ENCODE measurements at regions not wholly inside any gene's neighbourhood (a gene's known extent, or its start where the extent isn't known, plus 50 kb on each side); places are given as distances from the start of the nearest gene placed in this dataset.

- Histone ChIP-seq H2AFZ (ENCODE audit: low read length) (no peak overlapping the region), H3K9me2 (ENCODE audit: insufficient read depth, low read length) (no peaks in the 10 kb centered on the region), H3K4me1 (ENCODE audit: insufficient read depth, low read length, poor library complexity, severe bottlenecking) (no peaks in the 10 kb centered on the region), H3K4me2 (ENCODE audit: low read length) (no peak overlapping the region), H4K20me1 (ENCODE audit: insufficient read depth, low read length) (no peaks in the 10 kb centered on the region), H3K9me3 (ENCODE audit: low read length) (no peaks in the 10 kb centered on the region), H3K36me3 (ENCODE audit: insufficient read depth, low read length) (no peaks in the 10 kb centered on the region), H3K79me2 (ENCODE audit: insufficient read depth, low read depth, low read length) (no peaks in the 10 kb centered on the region), H3K27ac (ENCODE audit: low read depth, low read length, poor library complexity, severe bottlenecking) (no peak overlapping the region), H3K4me3 (ENCODE audit: low read depth, low read length, poor library complexity, severe bottlenecking) (no peak overlapping the region)
- intact Hi-C loops (cut with micrococcal nuclease; ENCODE audit: unreplicated experiment), result no loop called here
- CTCF ChIA-PET (ENCODE audit: unreplicated experiment), result no interaction called here
- no peak for DNase-seq (ENCODE audit: low spot score)
- POLR2A ChIA-PET, result interaction anchor here (0.7 to 1.7 kb wide), 2 partner anchors 60 to 100 kb away, joined by 3 to 4 read pairs; no protein-coding TSS in a partner anchor
- no peak for TF ChIP-seq EZH2phosphoT487 (IDR thresholded peaks at IDR 0.05; ENCODE audit: borderline replicate concordance, low read depth, low read length)
- BruUV-seq (replicated peaks), result no TSS peak
Observed at GRCh38 chr6:152859225-152859624, 108.6 kb downstream of the VIP start.

GRCh38 chr6:152863618-152864326 is 113.2 kb downstream of the VIP start:
- H3K4me1 ChIP-seq (ENCODE audit: insufficient read depth, low read length, poor library complexity, severe bottlenecking), result no peaks in the 10 kb centered on the region
- no TSS peak for BruUV-seq (replicated peaks)
- CTCF ChIA-PET (ENCODE audit: unreplicated experiment), result no interaction called here
- no peaks in the 10 kb centered on the region for H4K20me1 ChIP-seq (ENCODE audit: insufficient read depth, low read length)
- H2AFZ ChIP-seq (ENCODE audit: low read length), result no peak overlapping the region
- no peaks in the 10 kb centered on the region for H3K9me3 ChIP-seq (ENCODE audit: low read length)
- H3K27ac ChIP-seq (ENCODE audit: low read depth, low read length, poor library complexity, severe bottlenecking), result no peak overlapping the region
- H3K9me2 ChIP-seq (ENCODE audit: insufficient read depth, low read length), result no peaks in the 10 kb centered on the region
- H3K79me2 ChIP-seq (ENCODE audit: insufficient read depth, low read depth, low read length), result no peaks in the 10 kb centered on the region
- H3K4me2 ChIP-seq (ENCODE audit: low read length), result no peak overlapping the region
- intact Hi-C loops (cut with micrococcal nuclease; ENCODE audit: unreplicated experiment), result loop anchor here (1.0 to 2.0 kb wide), 2 partner anchors 85 to 161 kb away; no protein-coding TSS in a partner anchor
- peak; percentile 73 for DNase-seq (ENCODE audit: low spot score)
- H3K4me3 ChIP-seq (ENCODE audit: low read depth, low read length, poor library complexity, severe bottlenecking), result no peak overlapping the region
- TF ChIP-seq CTCF (conservative IDR thresholded peaks at IDR 0.05; ENCODE audit: low read length) (peak; percentile 91), EZH2phosphoT487 (IDR thresholded peaks at IDR 0.05; ENCODE audit: borderline replicate concordance, low read depth, low read length) (no peak)
- H3K36me3 ChIP-seq (ENCODE audit: insufficient read depth, low read length), result no peaks in the 10 kb centered on the region
- POLR2A ChIA-PET, result no interaction called here

- Histone ChIP-seq H4K20me1 (ENCODE audit: insufficient read depth, low read length) (no peaks in the 10 kb centered on the region), H3K79me2 (ENCODE audit: insufficient read depth, low read depth, low read length) (no peaks in the 10 kb centered on the region), H3K9me2 (ENCODE audit: insufficient read depth, low read length) (no peaks in the 10 kb centered on the region), H3K4me2 (ENCODE audit: low read length) (no peak overlapping the region), H3K36me3 (ENCODE audit: insufficient read depth, low read length) (no peaks in the 10 kb centered on the region), H3K4me3 (ENCODE audit: low read depth, low read length, poor library complexity, severe bottlenecking) (no peak overlapping the region), H2AFZ (ENCODE audit: low read length) (no peak overlapping the region), H3K4me1 (ENCODE audit: insufficient read depth, low read length, poor library complexity, severe bottlenecking) (no peaks in the 10 kb centered on the region), H3K27ac (ENCODE audit: low read depth, low read length, poor library complexity, severe bottlenecking) (no peak overlapping the region), H3K9me3 (ENCODE audit: low read length) (no peaks in the 10 kb centered on the region)
- TF ChIP-seq CTCF (conservative IDR thresholded peaks at IDR 0.05; ENCODE audit: low read length) (no peak), EZH2phosphoT487 (IDR thresholded peaks at IDR 0.05; ENCODE audit: borderline replicate concordance, low read depth, low read length) (no peak)
- BruUV-seq (replicated peaks), result no TSS peak
- POLR2A ChIA-PET, result no interaction called here
- CTCF ChIA-PET (ENCODE audit: unreplicated experiment), result no interaction called here
- DNase-seq (ENCODE audit: low spot score), result no peak
- intact Hi-C loops (cut with micrococcal nuclease; ENCODE audit: unreplicated experiment), result no loop called here
Observed at GRCh38 chr6:152874267-152874666, 108.6 kb downstream of the FBXO5 start.
